OCI-LY1 (cell line): ENCODE measurements at regions not wholly inside any gene's neighbourhood (a gene's known extent, or its start where the extent isn't known, plus 50 kb on each side); places are given as distances from the start of the nearest gene placed in this dataset.

ENCODE experiments used
- EZH2 ChIP-seq: fragments of 200-600 bp; sonication (generic), shearing (Covaris generic); IDR thresholded peaks from 2 replicates; pipeline ENCODE4 v1.8.0; 2017; ENCODE audit warnings: borderline replicate concordance, mixed run types, mild to moderate bottlenecking, antibody characterized with exemption, low read length, moderate library complexity, mixed read lengths
- TF ChIP-seq, protein P1 (sequence below): fragments of 200-600 bp; sonication (generic), shearing (Covaris generic); IDR thresholded peaks from 2 replicates; pipeline ENCODE4 v1.5.1; 2017; ENCODE audit warnings: mild to moderate bottlenecking, antibody characterized with exemption, low read length, moderate library complexity, mixed read lengths

DNA sequence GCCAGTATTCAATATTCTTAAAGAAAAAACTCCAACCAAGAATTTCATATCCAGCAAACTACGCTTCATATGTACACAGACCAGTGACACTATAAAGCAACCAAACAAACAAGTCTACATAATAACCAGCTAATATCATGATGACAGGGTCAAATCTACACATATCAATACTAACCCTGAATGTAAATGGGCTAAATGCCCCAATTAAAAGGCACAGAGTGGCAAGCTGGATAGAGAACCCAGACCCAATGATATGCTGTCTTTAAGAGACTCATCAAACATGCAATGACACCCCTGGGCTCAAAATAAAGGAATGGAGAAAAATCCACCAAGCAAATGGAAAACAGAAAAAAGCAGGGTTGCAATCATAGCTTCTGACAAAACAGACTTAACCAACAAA is 218.1 kb upstream of the NFE2L3 start:
- TF ChIP-seq, protein P1, sequence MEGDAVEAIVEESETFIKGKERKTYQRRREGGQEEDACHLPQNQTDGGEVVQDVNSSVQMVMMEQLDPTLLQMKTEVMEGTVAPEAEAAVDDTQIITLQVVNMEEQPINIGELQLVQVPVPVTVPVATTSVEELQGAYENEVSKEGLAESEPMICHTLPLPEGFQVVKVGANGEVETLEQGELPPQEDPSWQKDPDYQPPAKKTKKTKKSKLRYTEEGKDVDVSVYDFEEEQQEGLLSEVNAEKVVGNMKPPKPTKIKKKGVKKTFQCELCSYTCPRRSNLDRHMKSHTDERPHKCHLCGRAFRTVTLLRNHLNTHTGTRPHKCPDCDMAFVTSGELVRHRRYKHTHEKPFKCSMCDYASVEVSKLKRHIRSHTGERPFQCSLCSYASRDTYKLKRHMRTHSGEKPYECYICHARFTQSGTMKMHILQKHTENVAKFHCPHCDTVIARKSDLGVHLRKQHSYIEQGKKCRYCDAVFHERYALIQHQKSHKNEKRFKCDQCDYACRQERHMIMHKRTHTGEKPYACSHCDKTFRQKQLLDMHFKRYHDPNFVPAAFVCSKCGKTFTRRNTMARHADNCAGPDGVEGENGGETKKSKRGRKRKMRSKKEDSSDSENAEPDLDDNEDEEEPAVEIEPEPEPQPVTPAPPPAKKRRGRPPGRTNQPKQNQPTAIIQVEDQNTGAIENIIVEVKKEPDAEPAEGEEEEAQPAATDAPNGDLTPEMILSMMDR: no peak
- TF ChIP-seq EZH2: no peak
